ENCODE measurements at regions not wholly inside any gene's neighbourhood (a gene's known extent, or its start where the extent isn't known, plus 50 kb on each side); places are given as distances from the start of the nearest gene placed in this dataset.

DNA sequence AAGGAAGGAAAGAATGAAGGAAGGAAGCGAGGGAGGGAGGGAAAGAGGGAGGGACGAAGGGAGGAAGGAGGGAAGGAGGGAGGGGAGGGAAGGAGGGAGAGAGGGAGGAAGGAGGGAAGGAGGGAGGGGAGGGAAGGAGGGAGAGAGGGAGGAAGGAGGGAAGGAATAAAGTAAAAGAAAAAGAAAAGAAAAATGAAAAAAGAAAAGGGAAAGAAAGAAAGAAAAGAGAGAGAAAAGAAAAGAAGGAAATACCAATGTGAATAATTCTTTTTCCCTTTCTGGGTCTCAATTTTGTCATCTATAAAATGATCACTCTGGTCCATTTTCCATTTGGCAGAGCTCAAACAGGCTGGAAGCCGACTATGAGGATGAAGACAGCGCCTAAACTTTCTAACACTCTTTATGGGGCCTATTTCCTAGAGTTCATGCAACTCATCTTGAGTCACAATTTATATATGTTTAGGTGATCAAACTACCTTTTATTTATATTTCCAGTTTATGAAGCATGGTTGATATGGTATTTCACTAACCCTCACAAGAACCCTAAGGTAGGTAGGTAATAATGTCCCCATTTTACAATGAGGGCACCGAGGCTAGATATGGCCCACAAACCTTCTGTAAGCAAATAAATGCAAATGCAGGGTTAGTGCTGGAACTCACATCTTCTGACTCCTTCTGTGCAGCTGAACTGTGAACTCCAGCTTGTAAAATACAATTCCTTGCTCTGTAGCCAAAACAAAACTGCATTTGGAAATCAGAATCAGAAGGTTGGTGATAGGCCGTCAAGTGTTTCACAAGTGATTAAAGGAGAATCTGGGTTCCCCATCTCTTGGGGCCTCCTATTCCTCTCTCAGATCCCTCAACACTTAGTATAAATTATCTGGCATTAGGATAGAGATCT is 434.3 kb downstream of the ETS1 start:
- TF ChIP-seq, protein P1, sequence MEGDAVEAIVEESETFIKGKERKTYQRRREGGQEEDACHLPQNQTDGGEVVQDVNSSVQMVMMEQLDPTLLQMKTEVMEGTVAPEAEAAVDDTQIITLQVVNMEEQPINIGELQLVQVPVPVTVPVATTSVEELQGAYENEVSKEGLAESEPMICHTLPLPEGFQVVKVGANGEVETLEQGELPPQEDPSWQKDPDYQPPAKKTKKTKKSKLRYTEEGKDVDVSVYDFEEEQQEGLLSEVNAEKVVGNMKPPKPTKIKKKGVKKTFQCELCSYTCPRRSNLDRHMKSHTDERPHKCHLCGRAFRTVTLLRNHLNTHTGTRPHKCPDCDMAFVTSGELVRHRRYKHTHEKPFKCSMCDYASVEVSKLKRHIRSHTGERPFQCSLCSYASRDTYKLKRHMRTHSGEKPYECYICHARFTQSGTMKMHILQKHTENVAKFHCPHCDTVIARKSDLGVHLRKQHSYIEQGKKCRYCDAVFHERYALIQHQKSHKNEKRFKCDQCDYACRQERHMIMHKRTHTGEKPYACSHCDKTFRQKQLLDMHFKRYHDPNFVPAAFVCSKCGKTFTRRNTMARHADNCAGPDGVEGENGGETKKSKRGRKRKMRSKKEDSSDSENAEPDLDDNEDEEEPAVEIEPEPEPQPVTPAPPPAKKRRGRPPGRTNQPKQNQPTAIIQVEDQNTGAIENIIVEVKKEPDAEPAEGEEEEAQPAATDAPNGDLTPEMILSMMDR (IDR thresholded peaks at IDR 0.05 in 2 of 3, conservative IDR thresholded peaks at IDR 0.05 in 1 of 3; ENCODE audit: control insufficient read depth in 2 of 3, extremely low read depth in 1 of 3, insufficient read depth in 1 of 3, low read depth in 3 of 3, low read length in 3 of 3): no peak
- no peak for TF ChIP-seq RAD51 (IDR thresholded peaks at IDR 0.05)
- no peak for TF ChIP-seq BCL11A (IDR thresholded peaks at IDR 0.05; ENCODE audit: low read depth, low read length)
- TF ChIP-seq, protein P2, sequence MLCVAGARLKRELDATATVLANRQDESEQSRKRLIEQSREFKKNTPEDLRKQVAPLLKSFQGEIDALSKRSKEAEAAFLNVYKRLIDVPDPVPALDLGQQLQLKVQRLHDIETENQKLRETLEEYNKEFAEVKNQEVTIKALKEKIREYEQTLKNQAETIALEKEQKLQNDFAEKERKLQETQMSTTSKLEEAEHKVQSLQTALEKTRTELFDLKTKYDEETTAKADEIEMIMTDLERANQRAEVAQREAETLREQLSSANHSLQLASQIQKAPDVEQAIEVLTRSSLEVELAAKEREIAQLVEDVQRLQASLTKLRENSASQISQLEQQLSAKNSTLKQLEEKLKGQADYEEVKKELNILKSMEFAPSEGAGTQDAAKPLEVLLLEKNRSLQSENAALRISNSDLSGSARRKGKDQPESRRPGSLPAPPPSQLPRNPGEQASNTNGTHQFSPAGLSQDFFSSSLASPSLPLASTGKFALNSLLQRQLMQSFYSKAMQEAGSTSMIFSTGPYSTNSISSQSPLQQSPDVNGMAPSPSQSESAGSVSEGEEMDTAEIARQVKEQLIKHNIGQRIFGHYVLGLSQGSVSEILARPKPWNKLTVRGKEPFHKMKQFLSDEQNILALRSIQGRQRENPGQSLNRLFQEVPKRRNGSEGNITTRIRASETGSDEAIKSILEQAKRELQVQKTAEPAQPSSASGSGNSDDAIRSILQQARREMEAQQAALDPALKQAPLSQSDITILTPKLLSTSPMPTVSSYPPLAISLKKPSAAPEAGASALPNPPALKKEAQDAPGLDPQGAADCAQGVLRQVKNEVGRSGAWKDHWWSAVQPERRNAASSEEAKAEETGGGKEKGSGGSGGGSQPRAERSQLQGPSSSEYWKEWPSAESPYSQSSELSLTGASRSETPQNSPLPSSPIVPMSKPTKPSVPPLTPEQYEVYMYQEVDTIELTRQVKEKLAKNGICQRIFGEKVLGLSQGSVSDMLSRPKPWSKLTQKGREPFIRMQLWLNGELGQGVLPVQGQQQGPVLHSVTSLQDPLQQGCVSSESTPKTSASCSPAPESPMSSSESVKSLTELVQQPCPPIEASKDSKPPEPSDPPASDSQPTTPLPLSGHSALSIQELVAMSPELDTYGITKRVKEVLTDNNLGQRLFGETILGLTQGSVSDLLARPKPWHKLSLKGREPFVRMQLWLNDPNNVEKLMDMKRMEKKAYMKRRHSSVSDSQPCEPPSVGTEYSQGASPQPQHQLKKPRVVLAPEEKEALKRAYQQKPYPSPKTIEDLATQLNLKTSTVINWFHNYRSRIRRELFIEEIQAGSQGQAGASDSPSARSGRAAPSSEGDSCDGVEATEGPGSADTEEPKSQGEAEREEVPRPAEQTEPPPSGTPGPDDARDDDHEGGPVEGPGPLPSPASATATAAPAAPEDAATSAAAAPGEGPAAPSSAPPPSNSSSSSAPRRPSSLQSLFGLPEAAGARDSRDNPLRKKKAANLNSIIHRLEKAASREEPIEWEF (IDR thresholded peaks at IDR 0.05; ENCODE audit: insufficient replicate concordance, low read depth, low read length): no peak
- TF ChIP-seq EZH2 (IDR thresholded peaks at IDR 0.05; ENCODE audit: borderline replicate concordance, control insufficient read depth, low read depth, low read length): no peak
- no peak for TF ChIP-seq POLR2A (IDR thresholded peaks at IDR 0.05; ENCODE audit: low read depth, low read length)
- no peak for TF ChIP-seq POLR2AphosphoS5 (IDR thresholded peaks at IDR 0.05; ENCODE audit: low read length)
- TF ChIP-seq RFX5 (IDR thresholded peaks at IDR 0.05; ENCODE audit: low read depth, low read length): no peak
- TF ChIP-seq, protein P3, sequence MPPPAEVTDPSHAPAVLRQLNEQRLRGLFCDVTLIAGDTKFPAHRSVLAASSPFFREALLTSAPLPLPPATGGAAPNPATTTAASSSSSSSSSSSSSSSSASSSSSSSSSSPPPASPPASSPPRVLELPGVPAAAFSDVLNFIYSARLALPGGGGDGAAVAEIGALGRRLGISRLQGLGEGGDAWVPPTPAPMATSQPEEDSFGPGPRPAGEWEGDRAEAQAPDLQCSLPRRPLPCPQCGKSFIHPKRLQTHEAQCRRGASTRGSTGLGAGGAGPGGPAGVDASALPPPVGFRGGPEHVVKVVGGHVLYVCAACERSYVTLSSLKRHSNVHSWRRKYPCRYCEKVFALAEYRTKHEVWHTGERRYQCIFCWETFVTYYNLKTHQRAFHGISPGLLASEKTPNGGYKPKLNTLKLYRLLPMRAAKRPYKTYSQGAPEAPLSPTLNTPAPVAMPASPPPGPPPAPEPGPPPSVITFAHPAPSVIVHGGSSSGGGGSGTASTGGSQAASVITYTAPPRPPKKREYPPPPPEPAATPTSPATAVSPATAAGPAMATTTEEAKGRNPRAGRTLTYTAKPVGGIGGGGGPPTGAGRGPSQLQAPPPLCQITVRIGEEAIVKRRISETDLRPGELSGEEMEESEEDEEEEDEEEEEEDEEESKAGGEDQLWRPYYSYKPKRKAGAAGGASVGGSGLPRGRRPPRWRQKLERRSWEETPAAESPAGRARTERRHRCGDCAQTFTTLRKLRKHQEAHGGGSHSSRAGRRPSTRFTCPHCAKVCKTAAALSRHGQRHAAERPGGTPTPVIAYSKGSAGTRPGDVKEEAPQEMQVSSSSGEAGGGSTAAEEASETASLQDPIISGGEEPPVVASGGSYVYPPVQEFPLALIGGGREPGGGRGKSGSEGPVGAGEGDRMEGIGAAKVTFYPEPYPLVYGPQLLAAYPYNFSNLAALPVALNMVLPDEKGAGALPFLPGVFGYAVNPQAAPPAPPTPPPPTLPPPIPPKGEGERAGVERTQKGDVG (CRISPR knock-in tag; IDR thresholded peaks at IDR 0.05): no peak

Measured in GM12878 (cell line).